GM18858 (cell line): ENCODE measurements at regions not wholly inside any gene's neighbourhood (a gene's known extent, or its start where the extent isn't known, plus 50 kb on each side); places are given as distances from the start of the nearest gene placed in this dataset.

Experiments
- ATAC-seq: cut with Tn5 transposase; IDR thresholded peaks from one replicate; pipeline ENCODE4 v1.9.1; 2021; ENCODE audit not compliant: unreplicated experiment

GRCh38 chr6:143621876-143622605 is 55.7 kb upstream of the PHACTR2 start:
- no peak for ATAC-seq

- no peak for ATAC-seq
Observed at GRCh38 chr6:143621159-143621873, 56.4 kb upstream of the PHACTR2 start.

- no peak for ATAC-seq
Observed at GRCh38 chr6:143620447-143620846, 57.3 kb upstream of the PHACTR2 start.

- no peak for ATAC-seq
Observed at GRCh38 chr6:143619824-143620401, 57.9 kb upstream of the PHACTR2 start.

DNA sequence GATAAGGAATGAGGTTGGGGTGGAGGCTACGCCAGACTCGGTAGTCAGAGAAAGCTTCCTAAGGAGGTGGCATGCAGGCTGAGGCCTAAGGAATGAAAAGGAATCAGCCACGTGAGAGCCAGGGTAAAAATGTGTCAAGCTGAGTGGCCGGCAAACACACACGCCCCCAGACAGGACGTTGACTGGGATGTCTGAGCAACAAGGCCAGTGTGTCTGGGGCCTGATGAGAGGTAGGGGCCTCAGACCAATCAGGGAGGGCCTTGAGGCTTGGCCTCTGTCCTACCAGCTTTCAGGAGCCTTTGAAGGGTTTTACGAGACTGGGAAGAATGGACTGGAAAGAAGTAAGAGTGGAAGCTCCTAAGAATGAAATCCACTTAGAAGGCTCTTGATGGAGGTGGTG is 61.0 kb upstream of the PHACTR2 start:
- ATAC-seq: no peak

- ATAC-seq: peak; percentile 57
Observed at GRCh38 chr6:143615785-143616184, 62.0 kb upstream of the PHACTR2 start.

DNA sequence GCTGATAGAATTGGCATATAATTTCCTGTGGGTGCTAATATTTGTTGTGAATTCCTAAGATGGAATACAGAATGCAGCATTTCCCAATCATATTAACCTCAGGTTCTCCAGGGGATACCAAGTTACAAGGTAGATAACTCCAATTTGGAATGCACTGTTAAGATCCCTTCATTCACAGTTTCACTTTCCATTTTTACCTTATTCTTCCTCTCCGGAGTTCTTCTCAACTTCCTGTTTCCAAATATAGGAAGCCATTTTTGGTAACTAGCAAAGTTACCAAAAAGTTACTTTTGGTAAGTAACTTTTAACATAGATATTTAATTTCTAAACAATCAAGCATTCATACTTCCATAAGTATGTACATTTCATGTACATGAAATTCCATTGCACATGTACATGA is 63.5 kb upstream of the PHACTR2 start:
- no peak for ATAC-seq

GRCh38 chr6:143613749-143614148 is 64.0 kb upstream of the PHACTR2 start:
- no peak for ATAC-seq

GRCh38 chr6:143612186-143612585 is 65.6 kb upstream of the PHACTR2 start:
- ATAC-seq: no peak

GRCh38 chr6:143611580-143611979 is 66.2 kb upstream of the PHACTR2 start:
- no peak for ATAC-seq

DNA sequence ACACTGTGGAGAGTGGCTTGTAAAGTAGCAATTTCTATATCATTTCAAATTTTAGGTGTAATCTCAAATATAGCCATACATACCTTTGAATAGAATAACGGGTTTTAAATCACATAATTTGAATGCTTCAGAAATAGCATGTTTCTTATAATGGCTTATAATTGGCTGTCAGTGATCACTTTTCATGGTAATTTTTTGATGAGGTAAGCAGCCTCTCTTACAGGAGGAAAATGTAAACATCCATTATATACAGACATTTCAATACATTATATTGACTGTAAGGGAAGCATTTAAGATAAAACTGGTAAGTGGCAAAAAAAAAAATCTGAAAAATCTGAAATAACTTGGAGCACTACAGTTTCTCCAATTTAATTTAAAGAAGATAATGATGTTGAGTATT is 67.8 kb upstream of the PHACTR2 start:
- ATAC-seq: no peak

- ATAC-seq: no peak
Observed at GRCh38 chr6:143609501-143609900, 68.3 kb upstream of the PHACTR2 start.

DNA sequence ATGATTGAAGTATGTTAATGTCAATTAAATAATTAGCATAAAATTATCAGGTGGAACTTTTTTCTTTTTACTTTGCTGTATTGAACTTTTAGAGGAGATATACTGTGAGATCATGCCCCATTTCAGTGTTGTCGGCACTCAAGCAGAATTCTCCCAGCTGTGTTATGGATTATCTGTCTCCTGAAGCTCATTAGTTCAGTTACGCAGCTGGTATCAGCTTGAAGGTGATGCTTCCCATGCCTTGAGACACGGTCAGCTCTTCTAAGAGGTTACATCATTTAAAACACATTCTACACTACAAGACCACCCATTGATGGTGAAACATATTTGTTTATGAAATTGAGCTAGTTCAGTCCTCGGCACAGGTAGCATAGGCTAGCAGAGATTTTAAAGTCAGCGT is 68.9 kb upstream of the PHACTR2 start:
- no peak for ATAC-seq

DNA sequence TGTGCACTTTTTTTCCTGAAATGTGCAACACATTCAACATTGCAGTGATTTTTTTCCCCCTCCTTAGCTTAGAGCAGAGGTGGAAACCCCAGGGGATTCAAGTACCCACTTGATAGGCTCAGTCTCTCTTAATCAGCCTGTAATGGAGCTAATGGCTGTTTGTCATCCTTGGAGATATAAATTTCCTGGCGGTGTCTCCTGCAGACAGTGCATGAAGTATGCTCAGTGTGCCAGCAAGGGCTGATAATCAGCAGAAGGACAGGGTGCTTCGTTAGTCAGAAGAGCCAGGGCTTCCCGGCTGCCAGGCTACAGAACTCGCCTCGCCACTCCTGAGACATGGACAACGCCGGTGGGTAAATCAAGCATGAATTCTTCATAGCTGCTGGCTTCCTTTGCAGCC is 69.8 kb upstream of the PHACTR2 start:
- no peak for ATAC-seq

GRCh38 chr6:143607168-143607567 is 70.6 kb upstream of the PHACTR2 start:
- no peak for ATAC-seq

DNA sequence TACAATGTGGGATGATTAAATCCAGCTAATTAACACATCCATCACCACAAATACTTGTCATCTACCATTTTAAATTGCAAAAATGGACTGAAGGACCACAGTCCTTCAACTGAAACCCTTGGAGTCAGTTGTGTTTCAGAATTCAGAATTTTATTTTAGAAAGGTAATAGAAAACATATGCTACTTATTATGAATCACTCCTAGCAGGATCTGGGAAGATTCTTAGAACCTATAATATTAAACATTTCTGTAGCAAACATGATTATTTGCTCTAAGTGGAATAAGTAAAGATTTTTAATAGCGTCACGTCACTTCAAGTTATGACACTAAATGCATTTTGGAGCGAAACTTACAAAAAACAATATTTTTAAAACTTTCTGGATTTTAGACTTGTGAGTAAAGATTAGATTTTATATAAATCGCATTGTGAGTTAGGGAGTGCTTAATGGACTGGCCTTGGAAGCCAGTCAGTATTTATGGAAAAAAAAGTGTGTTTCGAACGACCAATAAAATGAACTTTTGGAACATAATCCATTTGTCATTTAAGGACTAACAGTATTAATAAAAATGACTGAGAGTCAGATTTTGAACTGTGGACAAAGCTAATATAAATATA is 71.8 kb upstream of the PHACTR2 start:
- ATAC-seq: no peak

- no peak for ATAC-seq
Observed at GRCh38 chr6:143603455-143603854, 74.3 kb upstream of the PHACTR2 start.

GRCh38 chr6:143601504-143601903 is 76.3 kb upstream of the PHACTR2 start:
- ATAC-seq: no peak

DNA sequence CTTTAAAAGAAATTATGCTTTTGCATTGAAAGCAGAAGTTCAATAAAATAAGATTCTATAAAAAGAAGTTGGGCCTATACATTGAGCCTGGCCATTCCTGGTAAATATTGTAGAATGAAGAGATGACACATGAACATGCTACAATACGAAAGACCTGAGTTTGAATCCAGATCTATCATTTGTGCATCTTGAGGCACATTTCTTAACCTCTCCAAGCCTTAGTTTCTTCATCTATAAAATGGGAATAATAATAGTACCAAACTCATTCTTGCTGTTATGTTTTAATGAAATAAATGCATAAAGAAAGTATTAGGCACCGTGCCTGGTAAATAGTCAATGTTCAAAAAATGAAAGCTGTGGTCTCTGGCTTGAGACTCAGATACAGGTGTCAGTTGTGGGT is 76.9 kb upstream of the PHACTR2 start:
- no peak for ATAC-seq

GRCh38 chr6:143598466-143599080 is 79.2 kb upstream of the PHACTR2 start:
- ATAC-seq: no peak

GRCh38 chr6:143596866-143597265 is 80.9 kb upstream of the PHACTR2 start:
- ATAC-seq: no peak
